ENCODE measurements at regions not wholly inside any gene's neighbourhood (a gene's known extent, or its start where the extent isn't known, plus 50 kb on each side); places are given as distances from the start of the nearest gene placed in this dataset.

DNA sequence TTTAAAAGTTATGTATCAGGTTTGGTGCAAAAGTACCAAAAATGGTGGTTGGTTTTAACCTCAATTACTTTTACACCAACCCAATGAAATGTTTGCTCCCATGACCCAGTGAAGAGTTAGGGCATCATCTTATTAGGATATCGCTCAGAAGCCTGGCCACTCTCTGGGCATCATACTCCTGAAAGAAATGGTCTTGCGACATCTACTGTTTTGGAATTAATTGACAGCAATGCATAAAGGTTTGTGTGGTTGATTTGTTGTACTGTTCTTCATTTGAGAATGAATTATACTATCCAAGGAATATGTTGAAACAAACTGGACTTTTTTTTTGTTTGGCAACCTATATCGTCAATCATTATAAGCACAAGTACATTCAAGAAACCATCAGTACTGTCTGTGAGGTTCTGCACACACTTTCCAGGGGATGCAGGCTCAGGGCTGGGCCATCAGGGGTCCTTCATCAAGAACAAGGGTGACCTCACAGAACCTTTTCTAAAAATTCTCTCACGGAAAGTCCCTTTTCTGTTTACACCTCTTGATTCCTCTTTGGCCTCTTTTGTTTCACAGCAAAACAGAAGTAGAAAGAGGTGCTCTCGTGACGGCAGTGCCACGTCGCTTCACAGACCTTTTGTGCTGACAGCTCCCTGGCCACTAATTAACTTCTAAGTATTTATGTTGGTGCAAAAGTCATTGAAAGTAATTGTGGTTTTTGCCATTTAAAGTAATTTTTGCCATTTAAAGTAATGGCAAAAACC lies 117.2 kb upstream of the KLF6 start:
- peaks cover 52% of the 10 kb centered on the region for H3K4me1 Mint-ChIP-seq
- H3K27ac ChIP-seq (ENCODE audit: low read length in 2 of 2), result peak overlapping the region; percentile 94 to 99
- H3K27ac Mint-ChIP-seq, result peak overlapping the region; percentile 94
- no peak for TF ChIP-seq EZH2 (IDR thresholded peaks at IDR 0.05; ENCODE audit: borderline replicate concordance, insufficient read depth, low read depth, low read length, poor library complexity, severe bottlenecking)
- TF ChIP-seq, protein P1, sequence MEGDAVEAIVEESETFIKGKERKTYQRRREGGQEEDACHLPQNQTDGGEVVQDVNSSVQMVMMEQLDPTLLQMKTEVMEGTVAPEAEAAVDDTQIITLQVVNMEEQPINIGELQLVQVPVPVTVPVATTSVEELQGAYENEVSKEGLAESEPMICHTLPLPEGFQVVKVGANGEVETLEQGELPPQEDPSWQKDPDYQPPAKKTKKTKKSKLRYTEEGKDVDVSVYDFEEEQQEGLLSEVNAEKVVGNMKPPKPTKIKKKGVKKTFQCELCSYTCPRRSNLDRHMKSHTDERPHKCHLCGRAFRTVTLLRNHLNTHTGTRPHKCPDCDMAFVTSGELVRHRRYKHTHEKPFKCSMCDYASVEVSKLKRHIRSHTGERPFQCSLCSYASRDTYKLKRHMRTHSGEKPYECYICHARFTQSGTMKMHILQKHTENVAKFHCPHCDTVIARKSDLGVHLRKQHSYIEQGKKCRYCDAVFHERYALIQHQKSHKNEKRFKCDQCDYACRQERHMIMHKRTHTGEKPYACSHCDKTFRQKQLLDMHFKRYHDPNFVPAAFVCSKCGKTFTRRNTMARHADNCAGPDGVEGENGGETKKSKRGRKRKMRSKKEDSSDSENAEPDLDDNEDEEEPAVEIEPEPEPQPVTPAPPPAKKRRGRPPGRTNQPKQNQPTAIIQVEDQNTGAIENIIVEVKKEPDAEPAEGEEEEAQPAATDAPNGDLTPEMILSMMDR (IDR thresholded peaks at IDR 0.05), result peak; percentile 24
- no peaks in the 10 kb centered on the region for H3K36me3 ChIP-seq (replicated peaks in 1 of 2; ENCODE audit: control extremely low read depth in 1 of 2, control insufficient read depth in 1 of 2, extremely low read depth in 1 of 2, insufficient read depth in 2 of 2, low read length in 1 of 2)
- POLR2A ChIA-PET, result interaction anchor here (2.8 kb wide), 1 partner anchor 117 kb away, joined by 20 read pairs; the partner anchor contains the start of gene KLF6
- peaks cover 4% of the 10 kb centered on the region for H3K9me3 Mint-ChIP-seq (ENCODE audit: insufficient read depth)
- H3K79me2 ChIP-seq (ENCODE audit: control insufficient read depth, insufficient read depth, low read length), result no peaks in the 10 kb centered on the region
- no peak overlapping the region for H2AFZ ChIP-seq (ENCODE audit: insufficient read depth, low read depth, low read length, poor library complexity, severe bottlenecking)
- H3K4me3 ChIP-seq (ENCODE audit: control extremely low read depth in 1 of 5, extremely low read depth in 1 of 5, insufficient read depth in 1 of 5, low read depth in 2 of 5, low read length in 4 of 5), result peak overlapping the region in 1 of 5 experiments; percentile 30
- peak overlapping the region; percentile 28 for H3K9ac ChIP-seq (ENCODE audit: low read length)
- intact Hi-C loops (cut with micrococcal nuclease), result loop anchor here (1.0 to 10.0 kb wide), 8 partner anchors 27 to 431 kb away; partner anchors contain the start of gene KLF6
- H3K4me2 ChIP-seq (replicated peaks; ENCODE audit: low read depth, low read length, poor library complexity, severe bottlenecking), result peak overlapping the region; percentile 59
- no peaks in the 10 kb centered on the region for H4K20me1 ChIP-seq (ENCODE audit: control insufficient read depth, insufficient read depth, low read length, poor library complexity, severe bottlenecking)
- CTCF ChIA-PET, result interaction anchor here (0.7 to 1.6 kb wide), 4 partner anchors 9 to 117 kb away, joined by 3 to 11 read pairs (median 6); partner anchors contain the start of gene KLF6
- peaks cover 0 to 3% (median 2%) of the 10 kb centered on the region in 3 donors for H3K9me3 ChIP-seq (ENCODE audit: control extremely low read depth in 1 of 3, control insufficient read depth in 2 of 3, insufficient read depth in 1 of 3, low read length in 2 of 3)
- H3K27me3 ChIP-seq (replicated peaks in 1 of 4; ENCODE audit: control extremely low read depth in 1 of 4, control insufficient read depth in 3 of 4, insufficient read depth in 4 of 4, low read length in 3 of 4), result no peaks in the 10 kb centered on the region
- peak overlapping the region; percentile 57 for H3K4me3 Mint-ChIP-seq
- H3K4me1 ChIP-seq (ENCODE audit: control insufficient read depth in 2 of 2, insufficient read depth in 2 of 2, low read length in 2 of 2), result peaks cover 50 to 64% of the 10 kb centered on the region in 2 donors
- peak; percentile 84 for ATAC-seq (ENCODE audit: low read depth)
- 86% methylated on average over 1 of the region's 8 CpGs for WGBS (ENCODE audit: insufficient coverage)
- DNase-seq, result peak; percentile 91
- no peaks in the 10 kb centered on the region for H3K27me3 Mint-ChIP-seq

DNA sequence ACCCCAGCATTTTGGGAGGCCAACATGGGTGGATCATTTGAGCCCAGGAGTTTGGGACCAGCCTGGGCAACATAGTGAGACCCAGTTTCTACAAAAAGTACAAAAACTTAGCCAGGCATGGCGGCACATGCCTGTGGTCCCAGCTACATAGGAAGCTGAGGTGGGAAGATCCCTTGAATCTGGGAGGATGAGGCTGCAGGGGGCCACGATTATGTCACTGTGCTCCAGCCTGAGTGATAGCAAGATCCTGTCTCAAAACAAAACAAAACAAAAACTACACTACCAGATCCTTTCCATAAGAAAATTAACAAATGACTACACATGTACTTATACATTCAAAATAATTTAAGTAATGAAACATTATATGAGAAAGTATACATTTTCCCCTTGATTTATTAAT lies 116.4 kb upstream of the KLF6 start:
- Mint-ChIP-seq H3K4me1 (peaks cover 45% of the 10 kb centered on the region), H3K4me3 (peak overlapping the region; percentile 5), H3K27ac (peak overlapping the region; percentile 94), H3K9me3 (ENCODE audit: insufficient read depth) (peaks cover 4% of the 10 kb centered on the region), H3K27me3 (no peaks in the 10 kb centered on the region)
- WGBS (ENCODE audit: insufficient coverage), result no CpG with 5 or more reads among the region's 2 CpGs
- H3K9ac ChIP-seq (ENCODE audit: low read length), result peak overlapping the region; percentile 6
- no peak for ATAC-seq (ENCODE audit: low read depth)
- CTCF ChIA-PET, result interaction anchor here (1.0 to 1.6 kb wide), 2 partner anchors 27 to 36 kb away, joined by 3 to 11 read pairs; no protein-coding TSS in a partner anchor
- TF ChIP-seq, protein P1 (IDR thresholded peaks at IDR 0.05), result no peak
- no peak for TF ChIP-seq EZH2 (IDR thresholded peaks at IDR 0.05; ENCODE audit: borderline replicate concordance, insufficient read depth, low read depth, low read length, poor library complexity, severe bottlenecking)
- H3K27ac ChIP-seq (ENCODE audit: low read length in 2 of 2), result peak overlapping the region; percentile 94 to 99
- POLR2A ChIA-PET, result interaction anchor here (2.8 kb wide), 1 partner anchor 116 kb away, joined by 20 read pairs; the partner anchor contains the start of gene KLF6
- peak overlapping the region in 1 of 5 experiments; percentile 30 for H3K4me3 ChIP-seq (ENCODE audit: control extremely low read depth in 1 of 5, extremely low read depth in 1 of 5, insufficient read depth in 1 of 5, low read depth in 2 of 5, low read length in 4 of 5)
- intact Hi-C loops (cut with micrococcal nuclease), result loop anchor here (10.0 kb wide), 1 partner anchor 223 kb away; no protein-coding TSS in a partner anchor
- H3K4me2 ChIP-seq (replicated peaks; ENCODE audit: low read depth, low read length, poor library complexity, severe bottlenecking), result peak overlapping the region; percentile 59
- no peaks in the 10 kb centered on the region for H3K27me3 ChIP-seq (replicated peaks in 1 of 4; ENCODE audit: control extremely low read depth in 1 of 4, control insufficient read depth in 3 of 4, insufficient read depth in 4 of 4, low read length in 3 of 4)
- H3K79me2 ChIP-seq (ENCODE audit: control insufficient read depth, insufficient read depth, low read length), result no peaks in the 10 kb centered on the region
- no peak for DNase-seq
- peaks cover 50 to 55% of the 10 kb centered on the region in 2 donors for H3K4me1 ChIP-seq (ENCODE audit: control insufficient read depth in 2 of 2, insufficient read depth in 2 of 2, low read length in 2 of 2)
- H3K36me3 ChIP-seq (replicated peaks in 1 of 2; ENCODE audit: control extremely low read depth in 1 of 2, control insufficient read depth in 1 of 2, extremely low read depth in 1 of 2, insufficient read depth in 2 of 2, low read length in 1 of 2), result no peaks in the 10 kb centered on the region
- peaks cover 0 to 3% (median 2%) of the 10 kb centered on the region in 3 donors for H3K9me3 ChIP-seq (ENCODE audit: control extremely low read depth in 1 of 3, control insufficient read depth in 2 of 3, insufficient read depth in 1 of 3, low read length in 2 of 3)
- no peaks in the 10 kb centered on the region for H4K20me1 ChIP-seq (ENCODE audit: control insufficient read depth, insufficient read depth, low read length, poor library complexity, severe bottlenecking)
- H2AFZ ChIP-seq (ENCODE audit: insufficient read depth, low read depth, low read length, poor library complexity, severe bottlenecking), result no peak overlapping the region

Measured in B cell (primary cell).